K562 (cell line): ENCODE measurements at regions not wholly inside any gene's neighbourhood (a gene's known extent, or its start where the extent isn't known, plus 50 kb on each side); places are given as distances from the start of the nearest gene placed in this dataset.

Experiments
- BHLHE40 ChIP-seq: IDR thresholded peaks from 2 replicates; pipeline ENCODE4 v1.6.1; 2011; ENCODE audit warnings: low read length, improper control_type of control experiment
- CBX8 ChIP-seq: fragments of 200-600 bp; sonication (generic); IDR thresholded peaks from 2 replicates; pipeline ENCODE4 v1.6.1; 2012; ENCODE audit warnings: borderline replicate concordance, mixed run types, low read depth, mild to moderate bottlenecking, moderate library complexity, mixed read lengths, low read length, control low read depth, inconsistent platforms; ENCODE audit not compliant: poor library complexity, severe bottlenecking; ENCODE audit errors: extremely low read depth
- FOS ChIP-seq: IDR thresholded peaks from 3 replicates; pipeline ENCODE4 v1.6.1; 2011; ENCODE audit not compliant: insufficient read length; ENCODE audit errors: extremely low read depth
- HCFC1 ChIP-seq: IDR thresholded peaks from 2 replicates; pipeline ENCODE4 v1.6.1; 2012; ENCODE audit warnings: low read depth, low read length, improper control_type of control experiment
- MEF2A ChIP-seq: IDR thresholded peaks from 2 replicates; pipeline ENCODE4 v1.6.1; 2011; ENCODE audit warnings: low read depth, mild to moderate bottlenecking, low read length, moderate library complexity; ENCODE audit not compliant: control insufficient read depth
- PRMT5 ChIP-seq: sonication (generic); formaldehyde crosslinking; IDR thresholded peaks from 2 replicates; pipeline ENCODE4 v1.5.0; 2020; ENCODE audit warnings: missing genetic modification reagents
- SMAD3 ChIP-seq: fragments of 450-650 bp; formaldehyde crosslinking; conservative IDR thresholded peaks from 2 replicates; pipeline ENCODE4 v1.4.0; 2020; ENCODE audit warnings: mild to moderate bottlenecking
- ZNF561 ChIP-seq: fragments of 450-650 bp; formaldehyde crosslinking; conservative IDR thresholded peaks from 2 replicates; pipeline ENCODE4 v1.4.0; 2020; ENCODE audit warnings: mild to moderate bottlenecking, moderate library complexity
- TF ChIP-seq, protein P1 (sequence below), 3 experiments: IDR thresholded peaks in 2 of 3; conservative IDR thresholded peaks in 1 of 3; 2 replicates each; pipeline ENCODE4 v1.5.1; 2011 to 2012; ENCODE audit warnings: low read length in 3 of 3, mild to moderate bottlenecking in 3 of 3, control low read depth in 2 of 3, improper control_type of control experiment in 1 of 3, inconsistent platforms in 1 of 3, low read depth in 1 of 3, mixed read lengths in 1 of 3, moderate library complexity in 1 of 3; ENCODE audit not compliant: insufficient read depth in 2 of 3
- TF ChIP-seq, protein P2 (sequence below), 2 experiments: IDR thresholded peaks in 1 of 2; conservative IDR thresholded peaks in 1 of 2; 2 replicates each; pipeline ENCODE4 v1.6.1; 2016; ENCODE audit warnings: low read depth in 2 of 2, mild to moderate bottlenecking in 1 of 2, missing compliant biosample characterization in 1 of 2, missing genetic modification characterization in 1 of 2, moderate library complexity in 1 of 2

DNA sequence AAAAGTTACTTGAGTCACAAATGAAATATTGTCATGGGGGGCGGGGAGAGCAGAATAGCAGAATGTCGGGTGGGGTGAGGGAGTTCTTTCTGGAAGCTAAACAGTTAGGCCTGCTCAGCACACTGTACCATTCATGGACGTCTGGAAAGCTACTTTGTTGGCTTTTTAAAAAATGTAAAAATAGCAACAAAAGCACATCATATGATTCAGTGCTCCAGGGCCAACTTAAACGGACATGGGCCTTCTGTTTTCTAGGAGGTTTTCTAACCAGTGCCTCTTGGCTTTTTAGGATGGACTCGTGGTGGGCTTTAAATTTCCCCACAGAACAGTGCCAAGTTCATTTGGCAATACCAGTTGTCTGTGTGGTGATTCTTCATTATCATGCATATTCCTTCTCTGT is 57.4 kb upstream of the CLCN4 start:
- TF ChIP-seq HCFC1 (no peak), FOS (no peak), PRMT5 (CRISPR knock-in tag) (no peak), MEF2A (no peak), CBX8 (no peak), SMAD3 (no peak), BHLHE40 (no peak), ZNF561 (CRISPR knock-in tag) (no peak)
- TF ChIP-seq, protein P1, sequence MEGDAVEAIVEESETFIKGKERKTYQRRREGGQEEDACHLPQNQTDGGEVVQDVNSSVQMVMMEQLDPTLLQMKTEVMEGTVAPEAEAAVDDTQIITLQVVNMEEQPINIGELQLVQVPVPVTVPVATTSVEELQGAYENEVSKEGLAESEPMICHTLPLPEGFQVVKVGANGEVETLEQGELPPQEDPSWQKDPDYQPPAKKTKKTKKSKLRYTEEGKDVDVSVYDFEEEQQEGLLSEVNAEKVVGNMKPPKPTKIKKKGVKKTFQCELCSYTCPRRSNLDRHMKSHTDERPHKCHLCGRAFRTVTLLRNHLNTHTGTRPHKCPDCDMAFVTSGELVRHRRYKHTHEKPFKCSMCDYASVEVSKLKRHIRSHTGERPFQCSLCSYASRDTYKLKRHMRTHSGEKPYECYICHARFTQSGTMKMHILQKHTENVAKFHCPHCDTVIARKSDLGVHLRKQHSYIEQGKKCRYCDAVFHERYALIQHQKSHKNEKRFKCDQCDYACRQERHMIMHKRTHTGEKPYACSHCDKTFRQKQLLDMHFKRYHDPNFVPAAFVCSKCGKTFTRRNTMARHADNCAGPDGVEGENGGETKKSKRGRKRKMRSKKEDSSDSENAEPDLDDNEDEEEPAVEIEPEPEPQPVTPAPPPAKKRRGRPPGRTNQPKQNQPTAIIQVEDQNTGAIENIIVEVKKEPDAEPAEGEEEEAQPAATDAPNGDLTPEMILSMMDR (IDR thresholded peaks at IDR 0.05 in 2 of 3, conservative IDR thresholded peaks at IDR 0.05 in 1 of 3; ENCODE audit: insufficient read depth in 2 of 3, low read depth in 1 of 3, low read length in 3 of 3) = no peak
- TF ChIP-seq, protein P2, sequence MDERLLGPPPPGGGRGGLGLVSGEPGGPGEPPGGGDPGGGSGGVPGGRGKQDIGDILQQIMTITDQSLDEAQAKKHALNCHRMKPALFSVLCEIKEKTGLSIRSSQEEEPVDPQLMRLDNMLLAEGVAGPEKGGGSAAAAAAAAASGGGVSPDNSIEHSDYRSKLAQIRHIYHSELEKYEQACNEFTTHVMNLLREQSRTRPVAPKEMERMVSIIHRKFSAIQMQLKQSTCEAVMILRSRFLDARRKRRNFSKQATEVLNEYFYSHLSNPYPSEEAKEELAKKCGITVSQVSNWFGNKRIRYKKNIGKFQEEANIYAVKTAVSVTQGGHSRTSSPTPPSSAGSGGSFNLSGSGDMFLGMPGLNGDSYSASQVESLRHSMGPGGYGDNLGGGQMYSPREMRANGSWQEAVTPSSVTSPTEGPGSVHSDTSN (CRISPR knock-in tag; IDR thresholded peaks at IDR 0.05; ENCODE audit: low read depth) = no peak
- TF ChIP-seq, protein P2 (tag; conservative IDR thresholded peaks at IDR 0.05; ENCODE audit: low read depth) = no peak
